ENCODE measurements at regions not wholly inside any gene's neighbourhood (a gene's known extent, or its start where the extent isn't known, plus 50 kb on each side); places are given as distances from the start of the nearest gene placed in this dataset.

- TF ChIP-seq EZH2phosphoT487 (IDR thresholded peaks at IDR 0.05; ENCODE audit: insufficient read depth, low read depth) = no peak
- TF ChIP-seq EZH2 (IDR thresholded peaks at IDR 0.05; ENCODE audit: insufficient read depth, poor library complexity, severe bottlenecking) = no peak
Observed at GRCh38 chr2:220674033-220674432, 898.1 kb downstream of the EPHA4 start.
